ENCODE measurements at regions not wholly inside any gene's neighbourhood (a gene's known extent, or its start where the extent isn't known, plus 50 kb on each side); places are given as distances from the start of the nearest gene placed in this dataset.

DNA sequence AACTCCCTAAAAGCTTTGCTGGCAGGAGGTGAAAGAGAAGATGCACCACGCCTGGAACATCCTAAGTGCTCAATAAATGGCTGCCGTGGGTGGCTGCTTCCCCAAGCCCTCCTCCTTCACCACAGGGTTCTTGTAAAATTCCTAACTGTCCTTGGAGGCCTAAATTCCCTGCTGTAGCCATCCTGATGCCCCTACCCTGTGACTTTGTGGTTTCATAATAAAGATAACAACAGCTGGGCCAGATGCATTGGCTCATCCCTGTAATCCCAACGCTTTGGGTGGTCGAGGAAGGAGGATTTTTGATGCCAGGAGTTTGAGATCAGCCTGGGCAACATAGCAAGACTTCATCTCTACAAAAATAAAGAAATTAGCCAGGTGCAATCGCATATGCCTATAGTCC lies 341.8 kb downstream of the ANKRD30A start:
- TF ChIP-seq POLR2A (IDR thresholded peaks at IDR 0.05), result no peak
- TF ChIP-seq, protein P1, sequence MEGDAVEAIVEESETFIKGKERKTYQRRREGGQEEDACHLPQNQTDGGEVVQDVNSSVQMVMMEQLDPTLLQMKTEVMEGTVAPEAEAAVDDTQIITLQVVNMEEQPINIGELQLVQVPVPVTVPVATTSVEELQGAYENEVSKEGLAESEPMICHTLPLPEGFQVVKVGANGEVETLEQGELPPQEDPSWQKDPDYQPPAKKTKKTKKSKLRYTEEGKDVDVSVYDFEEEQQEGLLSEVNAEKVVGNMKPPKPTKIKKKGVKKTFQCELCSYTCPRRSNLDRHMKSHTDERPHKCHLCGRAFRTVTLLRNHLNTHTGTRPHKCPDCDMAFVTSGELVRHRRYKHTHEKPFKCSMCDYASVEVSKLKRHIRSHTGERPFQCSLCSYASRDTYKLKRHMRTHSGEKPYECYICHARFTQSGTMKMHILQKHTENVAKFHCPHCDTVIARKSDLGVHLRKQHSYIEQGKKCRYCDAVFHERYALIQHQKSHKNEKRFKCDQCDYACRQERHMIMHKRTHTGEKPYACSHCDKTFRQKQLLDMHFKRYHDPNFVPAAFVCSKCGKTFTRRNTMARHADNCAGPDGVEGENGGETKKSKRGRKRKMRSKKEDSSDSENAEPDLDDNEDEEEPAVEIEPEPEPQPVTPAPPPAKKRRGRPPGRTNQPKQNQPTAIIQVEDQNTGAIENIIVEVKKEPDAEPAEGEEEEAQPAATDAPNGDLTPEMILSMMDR (IDR thresholded peaks at IDR 0.05), result no peak
